ENCODE measurements at regions not wholly inside any gene's neighbourhood (a gene's known extent, or its start where the extent isn't known, plus 50 kb on each side); places are given as distances from the start of the nearest gene placed in this dataset.

DNA sequence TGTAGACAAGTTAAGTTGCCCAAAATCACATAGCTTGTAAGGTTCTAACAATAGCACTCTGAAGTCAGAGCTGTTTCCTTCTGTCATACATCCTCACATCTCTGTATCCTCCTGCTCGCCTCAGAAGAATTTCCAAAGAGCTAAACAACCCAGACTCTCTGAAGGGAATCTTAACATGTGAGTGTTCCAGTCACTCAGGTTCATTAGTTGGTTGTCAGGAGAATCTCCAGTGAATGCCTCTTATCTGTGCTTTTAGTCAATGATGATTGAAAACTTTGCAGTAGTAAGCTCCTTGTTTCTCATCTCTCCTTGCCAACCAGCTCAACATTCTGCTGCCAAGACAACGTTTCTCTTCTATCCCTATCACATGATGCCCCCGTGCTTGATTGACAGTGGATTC, 195.5 kb downstream of the C11orf91 start:
- Histone ChIP-seq H2BK20ac (ENCODE audit: low read depth, low read length, poor library complexity, severe bottlenecking) (no peak overlapping the region), H3K79me2 (ENCODE audit: insufficient read depth, low read length) (no peaks in the 10 kb centered on the region), H3K56ac (ENCODE audit: insufficient read length, low read depth, low read length) (no peak overlapping the region), H3K9ac (ENCODE audit: extremely low read depth, insufficient read length, low read length) (no peak overlapping the region), H2BK120ac (ENCODE audit: low read depth, low read length, poor library complexity, severe bottlenecking) (no peak overlapping the region), H3K14ac (ENCODE audit: insufficient read depth, low read length) (no peak overlapping the region), H2AK5ac (ENCODE audit: insufficient read length, low read length) (no peak overlapping the region), H4K5ac (ENCODE audit: insufficient read length, low read depth, low read length) (no peak overlapping the region), H3K4me1 (ENCODE audit: insufficient read depth, low read length) (no peaks in the 10 kb centered on the region), H3K27ac (ENCODE audit: insufficient read length, low read depth, low read length) (no peak overlapping the region), H2BK5ac (ENCODE audit: insufficient read length, low read length) (no peak overlapping the region), H3K4ac (ENCODE audit: low read depth, low read length) (no peak overlapping the region), H3K23me2 (ENCODE audit: insufficient read length, low read depth, low read length, poor library complexity, severe bottlenecking) (no peaks in the 10 kb centered on the region), H3K4me2 (ENCODE audit: insufficient read depth, insufficient read length, low read length) (no peak overlapping the region), H4K20me1 (ENCODE audit: control insufficient read depth, insufficient read depth, insufficient read length) (no peaks in the 10 kb centered on the region), H3K9me3 (ENCODE audit: control insufficient read depth, low read depth, low read length) (no peaks in the 10 kb centered on the region), H4K8ac (replicated peaks; ENCODE audit: insufficient read length, low read depth, low read length) (no peak overlapping the region), H4K91ac (ENCODE audit: insufficient read length, low read depth, low read length) (no peak overlapping the region), H3K27me3 (ENCODE audit: insufficient read depth, low read length) (no peaks in the 10 kb centered on the region), H3K18ac (ENCODE audit: insufficient read length, low read depth, low read length) (no peak overlapping the region), H3T11ph (ENCODE audit: low read length) (no peak overlapping the region), H2AFZ (ENCODE audit: low read length) (no peak overlapping the region), H3K79me1 (ENCODE audit: insufficient read depth, low read depth, low read length, poor library complexity, severe bottlenecking) (no peaks in the 10 kb centered on the region), H2BK12ac (ENCODE audit: insufficient read length, low read depth, low read length) (no peak overlapping the region), H3K23ac (ENCODE audit: insufficient read length, low read depth, low read length) (no peak overlapping the region), H2BK15ac (ENCODE audit: low read depth, low read length) (no peak overlapping the region)
- H3K4me1 Mint-ChIP-seq = peaks cover 3 to 6% of the 10 kb centered on the region in 2 experiments; a peak in 1 of 4 replicates
- no CpG with 5 or more reads among the region's 3 CpGs for WGBS (ENCODE audit: extremely low coverage, insufficient read length, low lambda C conversion rate)
- DNase-seq = no peak
- no peaks in the 10 kb centered on the region for H3K36me3 Mint-ChIP-seq (ENCODE audit: insufficient read depth in 1 of 3, low read depth in 3 of 3)
- H3K9me3 Mint-ChIP-seq = no peaks in the 10 kb centered on the region
- no peak overlapping the region for H3K4me3 Mint-ChIP-seq
- no peak overlapping the region for H3K27ac Mint-ChIP-seq
- peaks cover 2% of the 10 kb centered on the region; the same call in 1 of the 2 replicates for H3K27me3 Mint-ChIP-seq (ENCODE audit: low read depth)
- TF ChIP-seq, protein P1, sequence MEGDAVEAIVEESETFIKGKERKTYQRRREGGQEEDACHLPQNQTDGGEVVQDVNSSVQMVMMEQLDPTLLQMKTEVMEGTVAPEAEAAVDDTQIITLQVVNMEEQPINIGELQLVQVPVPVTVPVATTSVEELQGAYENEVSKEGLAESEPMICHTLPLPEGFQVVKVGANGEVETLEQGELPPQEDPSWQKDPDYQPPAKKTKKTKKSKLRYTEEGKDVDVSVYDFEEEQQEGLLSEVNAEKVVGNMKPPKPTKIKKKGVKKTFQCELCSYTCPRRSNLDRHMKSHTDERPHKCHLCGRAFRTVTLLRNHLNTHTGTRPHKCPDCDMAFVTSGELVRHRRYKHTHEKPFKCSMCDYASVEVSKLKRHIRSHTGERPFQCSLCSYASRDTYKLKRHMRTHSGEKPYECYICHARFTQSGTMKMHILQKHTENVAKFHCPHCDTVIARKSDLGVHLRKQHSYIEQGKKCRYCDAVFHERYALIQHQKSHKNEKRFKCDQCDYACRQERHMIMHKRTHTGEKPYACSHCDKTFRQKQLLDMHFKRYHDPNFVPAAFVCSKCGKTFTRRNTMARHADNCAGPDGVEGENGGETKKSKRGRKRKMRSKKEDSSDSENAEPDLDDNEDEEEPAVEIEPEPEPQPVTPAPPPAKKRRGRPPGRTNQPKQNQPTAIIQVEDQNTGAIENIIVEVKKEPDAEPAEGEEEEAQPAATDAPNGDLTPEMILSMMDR (conservative IDR thresholded peaks at IDR 0.05) = no peak
